Suprapubic skin (tissue), 4 donors: ENCODE measurements at regions not wholly inside any gene's neighbourhood (a gene's known extent, or its start where the extent isn't known, plus 50 kb on each side); places are given as distances from the start of the nearest gene placed in this dataset.

ENCODE experiments used
- DNase-seq, 2 donors: peaks; one replicate each; pipeline ENCODE4 v3.0.0-alpha.2; 2019; ENCODE audit warnings: low spot score in 2 of 2
- H3K27ac ChIP-seq: fragments of 200-600 bp; sonication (generic); one replicate; pipeline ENCODE4 v1.5.1; 2019
- H3K27me3 ChIP-seq: fragments of 200-600 bp; sonication (generic); one replicate; pipeline ENCODE4 v1.5.1; 2019
- H3K36me3 ChIP-seq: fragments of 200-600 bp; sonication (generic); one replicate; pipeline ENCODE4 v1.5.1; 2019
- H3K4me1 ChIP-seq: fragments of 200-600 bp; sonication (generic); one replicate; pipeline ENCODE4 v1.5.1; 2019
- H3K4me3 ChIP-seq: fragments of 200-600 bp; sonication (generic); one replicate; pipeline ENCODE4 v1.5.1; 2019; ENCODE audit warnings: mild to moderate bottlenecking
- H3K9me3 ChIP-seq: fragments of 200-600 bp; sonication (generic); one replicate; pipeline ENCODE4 v1.5.1; 2019
- CTCF ChIP-seq, 2 donors: fragments of 200-600 bp in 1 of 2; fragments of 450-650 bp in 1 of 2; sonication (generic) in 1 of 2; IDR thresholded peaks; one replicate each; pipeline ENCODE4 v1.5.1; 2016 to 2019; ENCODE audit warnings: antibody characterized with exemption in 2 of 2, mild to moderate bottlenecking in 1 of 2, moderate library complexity in 1 of 2
- EP300 ChIP-seq: sonication (generic); formaldehyde crosslinking; IDR thresholded peaks from one replicate; pipeline ENCODE4 v1.6.1; 2017; ENCODE audit warnings: antibody characterized with exemption
- POLR2A ChIP-seq, 2 donors: fragments of 450-650 bp; IDR thresholded peaks; one replicate each; pipeline ENCODE4 v1.6.1; 2017; ENCODE audit warnings: antibody characterized with exemption in 2 of 2, mild to moderate bottlenecking in 2 of 2, moderate library complexity in 2 of 2
- POLR2AphosphoS5 ChIP-seq, 3 donors: sonication (generic); formaldehyde crosslinking; IDR thresholded peaks; one replicate each; pipeline ENCODE4 v1.6.1; 2017; ENCODE audit warnings: antibody characterized with exemption in 3 of 3
- WGBS: methylation state at CpG from one replicate; pipeline ENCODE4 v1.1.5; 2018; 5-methylcytosine and 5-hydroxymethylcytosine counted together

DNA sequence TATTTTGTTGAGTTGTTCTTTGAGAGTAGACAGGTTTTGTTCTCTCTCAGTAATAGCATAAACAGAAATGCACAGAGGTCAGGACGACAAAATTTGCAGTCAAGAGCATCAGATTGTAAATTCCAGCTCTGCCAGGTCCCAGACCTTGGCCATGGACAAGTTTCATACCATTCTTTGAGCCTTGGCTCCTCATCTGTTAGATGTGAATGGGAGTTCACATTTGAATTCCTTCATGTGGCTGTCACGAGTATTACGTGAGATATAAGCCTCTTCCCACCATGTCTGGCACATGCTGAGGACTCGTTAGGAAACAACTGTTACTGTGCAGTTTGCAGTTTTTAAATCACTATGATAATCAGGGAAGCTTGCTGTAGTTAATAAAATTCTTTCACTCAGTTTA is 93.2 kb upstream of the KCTD3 start:
- TF ChIP-seq POLR2A (IDR thresholded peaks at IDR 0.05) = no peak
- no peak for TF ChIP-seq CTCF (IDR thresholded peaks at IDR 0.05)
- TF ChIP-seq POLR2AphosphoS5 (IDR thresholded peaks at IDR 0.05) = peak in 1 of 3 donors; percentile 22
- TF ChIP-seq EP300 = no peak
- Histone ChIP-seq H3K27ac (no peak overlapping the region), H3K36me3 (no peaks in the 10 kb centered on the region), H3K27me3 (no peaks in the 10 kb centered on the region), H3K9me3 (no peaks in the 10 kb centered on the region), H3K4me3 (no peak overlapping the region), H3K4me1 (no peaks in the 10 kb centered on the region)
- no peak for DNase-seq
- WGBS = 56% methylated on average over 4 of the region's 4 CpGs

DNA sequence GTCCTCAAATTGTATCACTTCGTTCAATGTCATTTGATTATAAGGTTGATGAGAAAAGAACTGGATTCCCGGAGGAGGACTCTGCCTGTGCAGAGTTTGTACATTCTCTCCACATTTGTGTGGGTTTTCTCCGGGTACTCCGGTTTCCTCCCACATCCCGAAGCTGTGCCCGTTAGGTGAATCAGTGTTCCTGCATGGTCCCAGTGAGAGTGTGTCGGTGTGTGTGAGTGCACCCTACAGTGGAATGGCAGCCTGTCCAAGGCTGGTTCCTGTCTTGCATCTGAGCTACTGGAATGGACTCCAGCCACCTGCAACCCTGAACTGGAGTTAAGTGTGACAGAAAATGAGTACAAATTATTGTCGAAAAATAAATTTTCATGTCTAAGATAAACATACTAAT is 92.2 kb upstream of the KCTD3 start:
- Histone ChIP-seq H3K4me3 (no peak overlapping the region), H3K36me3 (no peaks in the 10 kb centered on the region), H3K27me3 (no peaks in the 10 kb centered on the region), H3K27ac (no peak overlapping the region), H3K9me3 (no peaks in the 10 kb centered on the region), H3K4me1 (no peaks in the 10 kb centered on the region)
- 85% methylated on average over 8 of the region's 8 CpGs for WGBS
- DNase-seq = no peak
- TF ChIP-seq CTCF (IDR thresholded peaks at IDR 0.05) (no peak), EP300 (no peak), POLR2A (IDR thresholded peaks at IDR 0.05) (no peak), POLR2AphosphoS5 (IDR thresholded peaks at IDR 0.05) (no peak)

DNA sequence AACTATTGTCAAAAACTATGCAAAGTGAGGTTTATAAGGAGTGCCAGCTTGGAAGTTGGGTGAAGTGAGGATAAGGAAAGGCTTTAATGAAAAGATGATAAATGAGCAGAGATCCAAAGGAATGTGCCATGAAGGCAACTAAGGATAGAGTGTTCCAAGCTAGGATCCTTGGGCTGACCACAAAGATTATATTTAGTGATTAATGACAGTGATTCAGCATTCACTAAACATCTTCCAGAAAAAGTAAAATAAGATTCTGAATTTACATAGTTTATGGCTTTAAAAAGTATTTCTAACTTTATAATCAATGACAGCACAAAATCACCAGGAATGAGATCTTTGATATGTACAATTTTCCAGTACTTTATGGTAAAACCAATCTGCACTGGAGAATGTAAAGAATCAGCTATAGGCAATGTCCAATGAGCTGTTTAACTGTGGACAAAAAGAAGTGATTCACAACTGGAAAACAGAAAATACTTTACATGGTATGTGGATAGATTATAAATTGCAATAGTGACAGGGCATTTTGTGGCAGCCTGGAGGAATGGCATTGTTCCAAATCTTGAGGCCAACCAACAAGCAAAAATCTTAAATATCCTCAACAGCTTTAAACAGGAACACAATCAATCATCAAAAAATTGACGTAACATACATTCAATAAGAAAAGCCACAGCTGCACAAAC is 91.2 kb upstream of the KCTD3 start:
- H3K36me3 ChIP-seq = no peaks in the 10 kb centered on the region
- H3K4me3 ChIP-seq = no peak overlapping the region
- no peaks in the 10 kb centered on the region for H3K27me3 ChIP-seq
- DNase-seq = no peak
- WGBS = 23% methylated on average over 1 of the region's 1 CpG
- no peaks in the 10 kb centered on the region for H3K9me3 ChIP-seq
- no peak overlapping the region for H3K27ac ChIP-seq
- no peaks in the 10 kb centered on the region for H3K4me1 ChIP-seq
- TF ChIP-seq POLR2AphosphoS5 (IDR thresholded peaks at IDR 0.05) = no peak
- no peak for TF ChIP-seq CTCF (IDR thresholded peaks at IDR 0.05)
- TF ChIP-seq EP300 = no peak
- TF ChIP-seq POLR2A (IDR thresholded peaks at IDR 0.05) = no peak

DNA sequence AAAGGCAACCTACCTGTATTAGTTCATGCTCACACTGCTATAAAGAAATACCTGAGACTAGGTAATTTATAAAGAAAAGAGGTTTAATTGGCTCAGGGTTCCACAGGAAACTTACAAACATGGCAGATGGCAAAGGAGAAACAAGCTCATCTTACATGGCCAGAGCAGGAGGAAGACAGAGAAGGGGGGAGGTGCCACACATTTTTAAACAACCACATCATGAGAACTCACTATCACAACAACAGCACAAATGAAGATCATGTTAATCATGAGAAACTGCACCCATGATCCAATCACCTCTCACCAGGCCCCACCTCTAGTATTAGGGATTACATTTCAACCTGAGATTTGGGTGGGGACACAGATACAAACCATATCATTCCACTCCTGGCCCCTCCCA is 90.6 kb upstream of the KCTD3 start:
- no peaks in the 10 kb centered on the region for H3K27me3 ChIP-seq
- H3K36me3 ChIP-seq = no peaks in the 10 kb centered on the region
- H3K4me1 ChIP-seq = no peaks in the 10 kb centered on the region
- H3K9me3 ChIP-seq = no peaks in the 10 kb centered on the region
- no peak for TF ChIP-seq EP300
- TF ChIP-seq CTCF (IDR thresholded peaks at IDR 0.05) = no peak
- no peak for TF ChIP-seq POLR2AphosphoS5 (IDR thresholded peaks at IDR 0.05)
- no peak for TF ChIP-seq POLR2A (IDR thresholded peaks at IDR 0.05)
- H3K27ac ChIP-seq = no peak overlapping the region
- no peak overlapping the region for H3K4me3 ChIP-seq
- DNase-seq = no peak

DNA sequence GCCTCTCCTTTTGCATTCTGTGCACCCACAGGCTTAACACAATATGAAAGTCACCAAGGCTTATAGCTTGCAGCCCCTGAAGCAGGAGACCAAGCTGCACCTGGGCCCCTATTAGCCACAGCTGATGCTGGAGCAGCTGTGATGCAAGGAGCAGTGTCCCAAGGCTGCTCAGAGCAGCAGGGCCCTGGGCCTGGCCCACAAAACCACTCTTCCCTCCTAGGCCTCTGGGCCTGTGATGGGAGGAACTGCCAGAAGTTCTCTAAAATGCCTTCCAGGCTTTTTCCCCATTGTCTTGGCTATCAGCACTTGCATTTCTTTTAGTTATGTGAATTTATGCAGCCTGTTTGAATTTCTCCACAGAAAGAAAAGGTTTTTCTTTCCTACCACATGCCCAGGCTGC is 89.5 kb upstream of the KCTD3 start:
- H3K9me3 ChIP-seq = no peaks in the 10 kb centered on the region
- no peak for DNase-seq
- no peak overlapping the region for H3K4me3 ChIP-seq
- no peak overlapping the region for H3K27ac ChIP-seq
- TF ChIP-seq POLR2A (IDR thresholded peaks at IDR 0.05) (no peak), EP300 (no peak), POLR2AphosphoS5 (IDR thresholded peaks at IDR 0.05) (no peak), CTCF (IDR thresholded peaks at IDR 0.05) (no peak)
- H3K27me3 ChIP-seq = no peaks in the 10 kb centered on the region
- no peaks in the 10 kb centered on the region for H3K4me1 ChIP-seq
- H3K36me3 ChIP-seq = no peaks in the 10 kb centered on the region
